Neural progenitor cell (in vitro differentiated cells): ENCODE measurements at regions not wholly inside any gene's neighbourhood (a gene's known extent, or its start where the extent isn't known, plus 50 kb on each side); places are given as distances from the start of the nearest gene placed in this dataset.
"Not testable (repeated sequence)": the region's sequence is repeated elsewhere in the genome, so short reads cannot be mapped to it uniquely, and the experiment has no call there.

ENCODE experiments used
- EZH2 ChIP-seq: fragments of 200-600 bp; sonication (generic); IDR thresholded peaks from 2 replicates; pipeline ENCODE4 v1.6.1; 2017; ENCODE audit warnings: antibody characterized with exemption, mild to moderate bottlenecking, moderate library complexity
- TF ChIP-seq, protein P1 (sequence below): fragments of 200-600 bp; sonication (generic); IDR thresholded peaks from 2 replicates; pipeline ENCODE4 v1.5.1; 2017; ENCODE audit warnings: antibody characterized with exemption, mild to moderate bottlenecking

DNA sequence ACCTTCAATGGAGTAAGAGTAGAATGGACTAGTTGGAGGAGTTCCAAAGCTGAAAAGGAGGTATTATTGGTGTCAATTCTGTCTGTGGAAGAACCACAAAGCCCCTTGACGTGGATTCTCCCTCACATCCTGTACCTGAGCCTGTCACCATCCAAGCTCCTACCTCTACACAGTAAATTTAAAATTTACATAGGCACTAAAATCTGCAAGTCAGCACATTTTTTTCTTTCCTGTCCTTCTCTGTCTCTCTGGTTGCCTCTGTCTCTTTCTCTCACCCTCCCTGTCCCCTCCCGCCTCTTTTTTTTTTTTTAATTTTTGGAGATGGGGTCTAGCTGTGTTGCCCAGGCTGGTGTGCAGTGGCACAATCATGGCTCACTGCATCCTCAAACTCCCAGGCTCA lies 236.2 kb downstream of the ZNF37A start:
- TF ChIP-seq, protein P1, sequence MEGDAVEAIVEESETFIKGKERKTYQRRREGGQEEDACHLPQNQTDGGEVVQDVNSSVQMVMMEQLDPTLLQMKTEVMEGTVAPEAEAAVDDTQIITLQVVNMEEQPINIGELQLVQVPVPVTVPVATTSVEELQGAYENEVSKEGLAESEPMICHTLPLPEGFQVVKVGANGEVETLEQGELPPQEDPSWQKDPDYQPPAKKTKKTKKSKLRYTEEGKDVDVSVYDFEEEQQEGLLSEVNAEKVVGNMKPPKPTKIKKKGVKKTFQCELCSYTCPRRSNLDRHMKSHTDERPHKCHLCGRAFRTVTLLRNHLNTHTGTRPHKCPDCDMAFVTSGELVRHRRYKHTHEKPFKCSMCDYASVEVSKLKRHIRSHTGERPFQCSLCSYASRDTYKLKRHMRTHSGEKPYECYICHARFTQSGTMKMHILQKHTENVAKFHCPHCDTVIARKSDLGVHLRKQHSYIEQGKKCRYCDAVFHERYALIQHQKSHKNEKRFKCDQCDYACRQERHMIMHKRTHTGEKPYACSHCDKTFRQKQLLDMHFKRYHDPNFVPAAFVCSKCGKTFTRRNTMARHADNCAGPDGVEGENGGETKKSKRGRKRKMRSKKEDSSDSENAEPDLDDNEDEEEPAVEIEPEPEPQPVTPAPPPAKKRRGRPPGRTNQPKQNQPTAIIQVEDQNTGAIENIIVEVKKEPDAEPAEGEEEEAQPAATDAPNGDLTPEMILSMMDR, result not testable (repeated sequence)
- not testable (repeated sequence) for TF ChIP-seq EZH2
